HG03520 (cell line): ENCODE measurements at regions not wholly inside any gene's neighbourhood (a gene's known extent, or its start where the extent isn't known, plus 50 kb on each side); places are given as distances from the start of the nearest gene placed in this dataset.

ENCODE experiments used
- ATAC-seq: cut with Tn5 transposase; IDR thresholded peaks from one replicate; pipeline ENCODE4 v1.9.1; 2021; ENCODE audit warnings: mild to moderate bottlenecking, moderate library complexity; ENCODE audit not compliant: unreplicated experiment

DNA sequence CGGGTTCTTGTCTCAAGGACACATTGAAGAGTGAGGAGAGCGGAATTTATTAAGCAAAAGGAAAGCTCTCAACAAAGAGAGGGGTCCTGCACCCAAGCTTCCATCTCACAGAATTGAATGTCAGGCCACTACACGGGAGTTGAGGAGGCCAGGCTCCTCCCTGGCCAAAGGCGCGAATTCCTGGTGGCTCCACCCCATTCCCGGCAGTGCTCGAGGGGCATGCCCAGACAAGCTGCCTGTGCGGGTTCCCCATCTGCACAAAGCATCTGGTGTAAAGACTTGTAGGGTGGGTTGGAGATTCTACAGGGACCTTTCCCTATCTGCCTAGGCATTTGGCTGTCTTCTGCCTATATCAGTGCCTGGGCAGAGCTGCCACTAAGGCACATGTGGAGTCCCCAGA lies 648.5 kb upstream of the PKN2 start:
- ATAC-seq: no peak

GRCh38 chr1:88036345-88037014 lies 647.6 kb upstream of the PKN2 start:
- ATAC-seq: no peak

DNA sequence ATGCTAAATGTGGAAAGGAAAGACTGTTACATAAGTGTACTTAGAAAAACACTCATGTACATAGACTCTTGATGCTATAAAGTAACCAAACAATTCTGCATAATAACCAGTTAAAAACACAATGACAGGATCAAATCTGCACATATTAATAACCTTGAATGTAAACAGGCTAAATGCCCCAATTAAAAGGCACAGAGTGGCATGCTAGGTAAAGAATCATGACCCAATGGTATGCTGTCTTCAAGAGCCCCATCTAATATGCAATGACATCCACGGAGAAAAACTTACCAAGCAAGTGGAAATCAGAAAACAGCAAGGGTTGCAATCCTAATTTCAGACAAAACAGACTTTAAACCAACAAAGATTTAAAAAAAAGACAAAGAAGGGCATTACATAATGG lies 644.8 kb upstream of the PKN2 start:
- no peak for ATAC-seq

DNA sequence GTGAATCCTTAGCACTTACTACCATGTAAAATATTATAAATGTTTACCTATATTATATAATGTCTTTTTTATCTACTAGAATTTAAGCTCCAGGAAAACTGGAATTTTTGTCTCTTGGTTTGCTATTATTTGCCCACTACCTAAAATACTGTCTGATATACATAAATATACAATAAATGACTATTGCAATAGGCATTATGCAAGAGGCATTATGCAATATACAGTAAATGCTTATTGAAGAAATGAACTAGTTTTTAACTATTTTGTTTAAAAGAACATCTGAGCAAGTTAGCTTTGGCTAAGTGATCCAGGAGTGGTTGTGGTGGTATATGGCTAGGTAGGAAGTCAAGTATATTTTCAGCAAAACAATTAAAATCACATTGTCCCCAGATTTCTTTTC lies 640.2 kb upstream of the PKN2 start:
- ATAC-seq: no peak

GRCh38 chr1:88052167-88052566 lies 631.9 kb upstream of the PKN2 start:
- ATAC-seq: no peak

- no peak for ATAC-seq
Observed at GRCh38 chr1:88053065-88053464, 631.0 kb upstream of the PKN2 start.

- no peak for ATAC-seq
Observed at GRCh38 chr1:88056881-88057280, 627.2 kb upstream of the PKN2 start.

- no peak for ATAC-seq
Observed at GRCh38 chr1:88058205-88058604, 625.9 kb upstream of the PKN2 start.

GRCh38 chr1:88060112-88060673 lies 623.9 kb upstream of the PKN2 start:
- ATAC-seq: no peak

GRCh38 chr1:88060750-88061491 lies 623.2 kb upstream of the PKN2 start:
- no peak for ATAC-seq

GRCh38 chr1:88061492-88062177 lies 622.4 kb upstream of the PKN2 start:
- ATAC-seq: peak; percentile 74

GRCh38 chr1:88062650-88063153 lies 621.4 kb upstream of the PKN2 start:
- ATAC-seq: no peak

- no peak for ATAC-seq
Observed at GRCh38 chr1:88063605-88064004, 620.5 kb upstream of the PKN2 start.

GRCh38 chr1:88068407-88068960 lies 615.6 kb upstream of the PKN2 start:
- ATAC-seq: no peak

DNA sequence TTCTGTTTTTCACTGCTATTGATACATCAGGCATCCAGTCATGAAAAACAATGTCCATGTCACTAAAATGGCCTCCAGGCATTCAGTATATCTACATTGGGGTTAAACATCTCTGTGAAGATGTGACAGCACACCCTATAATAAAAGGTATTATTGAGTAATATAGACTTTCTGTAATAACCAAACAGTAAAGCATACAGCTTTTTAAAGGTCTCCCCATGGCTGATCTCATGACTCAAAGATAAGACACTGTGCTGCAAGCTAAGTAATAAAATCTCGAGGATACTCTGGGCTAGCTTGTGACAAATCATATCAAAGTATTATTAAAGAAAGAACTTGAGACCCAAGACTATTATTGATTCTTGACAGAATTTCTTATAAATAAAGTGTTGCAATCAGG lies 613.1 kb upstream of the PKN2 start:
- no peak for ATAC-seq

DNA sequence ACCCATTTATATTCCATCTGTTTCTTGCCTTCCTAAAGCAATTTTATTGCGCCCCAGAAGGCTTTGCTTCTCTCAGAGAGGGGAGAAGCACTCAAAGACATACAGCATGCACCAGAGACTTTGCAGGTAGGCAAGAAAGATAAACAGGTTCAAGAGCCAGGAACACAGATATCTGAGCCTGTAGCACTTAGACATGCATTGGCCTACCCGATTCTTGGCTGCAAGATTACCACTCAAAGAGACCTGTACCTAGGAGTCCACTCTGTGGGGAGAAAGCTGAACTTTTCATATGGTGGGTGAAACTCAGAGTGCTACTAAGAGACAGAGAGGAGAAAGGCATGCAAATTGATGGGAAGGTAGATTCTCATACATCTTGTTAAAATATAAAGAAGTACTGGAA lies 609.4 kb upstream of the PKN2 start:
- no peak for ATAC-seq

- no peak for ATAC-seq
Observed at GRCh38 chr1:88075813-88076212, 608.3 kb upstream of the PKN2 start.

GRCh38 chr1:88079036-88079435 lies 605.0 kb upstream of the PKN2 start:
- no peak for ATAC-seq

DNA sequence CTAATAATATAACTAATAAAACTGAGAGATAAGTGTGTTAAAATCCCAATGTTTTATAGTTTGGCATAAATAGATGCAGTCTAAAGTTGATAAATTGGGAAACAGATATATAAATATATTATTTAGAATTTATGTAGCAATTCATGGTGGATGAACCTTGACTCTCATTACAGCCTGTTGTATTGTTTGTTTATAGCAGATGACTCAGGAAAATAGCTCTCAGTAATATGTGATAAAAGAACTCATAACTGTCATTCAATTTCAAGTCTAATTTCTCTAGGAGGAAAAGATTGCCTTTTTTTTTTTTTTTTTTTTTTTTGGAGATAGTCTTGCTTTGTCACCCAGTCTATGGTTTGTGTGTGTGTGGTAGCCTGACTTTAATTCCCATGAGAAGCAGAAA lies 603.2 kb upstream of the PKN2 start:
- ATAC-seq: no peak

- ATAC-seq: no peak
Observed at GRCh38 chr1:88088481-88088880, 595.6 kb upstream of the PKN2 start.

GRCh38 chr1:88089961-88090360 lies 594.1 kb upstream of the PKN2 start:
- ATAC-seq: no peak
